ENCODE measurements at regions not wholly inside any gene's neighbourhood (a gene's known extent, or its start where the extent isn't known, plus 50 kb on each side); places are given as distances from the start of the nearest gene placed in this dataset.

GRCh38 chr4:111187108-111187507, 564.2 kb upstream of the PITX2 start:
- DNase-seq = no peak

DNA sequence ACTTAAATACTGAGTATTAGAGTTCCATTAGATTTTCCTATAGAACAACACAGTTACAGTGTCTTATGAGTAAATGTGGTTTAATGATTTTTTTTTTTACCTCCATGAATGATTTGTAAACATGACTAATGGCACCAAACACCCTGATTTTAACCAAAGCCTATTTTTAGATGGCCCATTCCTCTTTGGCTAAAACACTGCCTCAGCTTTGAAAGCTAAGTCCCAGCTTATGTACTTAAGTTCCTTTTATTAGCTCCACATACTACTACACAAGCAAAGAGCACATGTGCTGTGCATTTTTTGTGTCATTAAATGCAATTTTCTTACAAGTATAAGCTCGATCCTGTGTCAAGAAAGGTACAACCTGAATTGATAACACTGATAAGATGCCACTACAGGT, 575.6 kb upstream of the PITX2 start:
- no peak for DNase-seq

GRCh38 chr4:111204797-111205196, 581.9 kb upstream of the PITX2 start:
- DNase-seq = no peak

DNA sequence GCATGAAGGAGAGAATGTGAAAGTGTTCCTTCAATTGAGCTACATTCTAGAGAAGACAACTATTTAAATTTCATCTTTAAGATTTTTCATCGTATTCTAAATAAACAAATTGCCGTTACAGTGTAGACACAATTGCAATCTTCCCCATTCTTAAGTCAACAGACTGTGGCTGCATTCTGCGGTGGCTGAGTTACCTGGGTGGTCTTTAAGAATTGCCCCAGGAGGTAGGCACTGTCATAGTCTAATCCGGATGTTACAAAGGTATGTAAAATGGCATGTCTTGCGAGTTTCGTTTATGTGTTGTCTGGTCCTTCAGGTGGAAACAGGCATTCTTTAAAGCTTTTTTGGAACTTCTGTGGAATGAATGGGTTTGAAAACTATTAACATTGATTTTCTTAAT, 586.1 kb upstream of the PITX2 start:
- DNase-seq = no peak

- no peak for DNase-seq
Measured at GRCh38 chr4:111209706-111210105, 586.8 kb upstream of the PITX2 start.

DNA sequence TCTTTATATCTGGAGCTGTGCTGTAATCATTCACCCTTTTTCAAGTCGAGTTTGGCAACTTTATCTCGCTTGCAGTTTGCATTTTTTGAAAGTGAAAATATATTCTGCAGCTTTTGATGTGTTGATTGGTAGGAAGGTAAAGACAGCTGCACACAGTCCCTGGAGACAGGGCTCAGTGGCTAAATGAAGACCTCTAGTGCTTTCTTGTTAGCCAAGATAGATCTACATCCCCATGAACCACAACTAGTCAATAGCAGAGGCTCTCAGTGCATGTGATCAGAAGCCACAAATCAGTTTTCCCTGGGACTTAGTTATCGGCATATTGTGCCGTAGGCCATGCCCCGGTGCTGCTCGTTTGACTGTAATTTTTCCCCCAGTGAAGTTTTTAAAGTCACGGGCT, 587.7 kb upstream of the PITX2 start:
- no peak for DNase-seq

- DNase-seq = no peak
Measured at GRCh38 chr4:111213531-111213930, 590.7 kb upstream of the PITX2 start.

GRCh38 chr4:111214371-111214770, 591.5 kb upstream of the PITX2 start:
- no peak for DNase-seq

GRCh38 chr4:111215755-111216154, 592.9 kb upstream of the PITX2 start:
- no peak for DNase-seq

- DNase-seq = no peak
Measured at GRCh38 chr4:111216791-111217190, 593.9 kb upstream of the PITX2 start.

GRCh38 chr4:111221371-111221770, 598.5 kb upstream of the PITX2 start:
- no peak for DNase-seq

- DNase-seq = no peak
Measured at GRCh38 chr4:111228396-111228795, 605.5 kb upstream of the PITX2 start.

- DNase-seq = no peak
Measured at GRCh38 chr4:111228874-111229273, 606.0 kb upstream of the PITX2 start.

GRCh38 chr4:111230265-111230664, 607.4 kb upstream of the PITX2 start:
- no peak for DNase-seq

- no peak for DNase-seq
Measured at GRCh38 chr4:111231281-111231680, 608.4 kb upstream of the PITX2 start.

GRCh38 chr4:111234939-111235338, 612.1 kb upstream of the PITX2 start:
- DNase-seq = no peak

GRCh38 chr4:111263836-111264235, 641.0 kb upstream of the PITX2 start:
- no peak for DNase-seq

GRCh38 chr4:111266937-111267336, 644.1 kb upstream of the PITX2 start:
- DNase-seq = no peak

DNA sequence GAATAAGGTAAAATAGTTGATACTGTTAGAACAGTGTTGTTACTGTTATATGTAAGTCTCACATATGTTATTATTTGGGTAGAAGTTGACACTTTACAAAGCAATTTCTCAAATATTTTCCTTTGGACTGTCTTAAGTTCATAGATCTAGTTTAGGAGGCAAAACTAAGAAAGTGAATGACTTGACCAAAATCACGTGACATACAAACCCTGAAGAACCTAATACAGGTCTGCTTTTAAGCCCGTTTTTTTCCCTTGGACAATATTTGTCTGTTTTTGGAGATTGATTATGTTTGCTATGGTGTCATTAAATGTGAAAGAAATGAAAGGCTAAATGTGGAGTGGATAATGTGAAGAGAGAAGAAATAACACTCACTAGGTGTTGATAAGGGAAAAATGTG, 644.9 kb upstream of the PITX2 start:
- no peak for DNase-seq

DNA sequence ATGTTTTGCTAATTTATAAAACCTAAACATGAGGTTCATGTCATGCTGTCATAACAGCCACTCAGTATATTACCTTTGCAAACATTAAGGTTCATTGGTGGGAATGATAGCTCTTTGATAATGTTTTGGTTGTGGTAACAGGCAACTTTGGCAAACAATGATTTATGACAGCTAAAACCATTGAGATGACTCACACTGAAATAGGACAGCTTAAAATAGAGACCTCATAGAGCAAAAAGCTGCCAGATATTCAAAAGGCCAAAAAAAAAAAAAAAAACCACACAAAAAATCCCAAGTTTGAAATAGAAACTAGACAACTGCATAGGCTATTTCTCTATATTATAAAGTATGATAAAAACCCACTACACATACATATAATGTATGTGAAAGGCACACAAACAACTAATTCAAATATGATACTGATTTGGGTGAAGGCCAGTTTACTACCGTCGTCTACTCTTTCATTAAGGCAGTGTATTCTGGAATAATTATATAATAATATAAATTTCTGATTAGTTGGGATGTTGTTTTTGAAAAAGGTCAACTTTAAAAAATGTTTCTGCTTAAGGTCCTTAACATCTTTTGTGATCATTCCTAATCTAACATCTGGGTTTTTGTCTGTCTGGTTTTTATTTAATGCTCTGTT, 646.0 kb upstream of the PITX2 start:
- peak; percentile 60 for DNase-seq

DNA sequence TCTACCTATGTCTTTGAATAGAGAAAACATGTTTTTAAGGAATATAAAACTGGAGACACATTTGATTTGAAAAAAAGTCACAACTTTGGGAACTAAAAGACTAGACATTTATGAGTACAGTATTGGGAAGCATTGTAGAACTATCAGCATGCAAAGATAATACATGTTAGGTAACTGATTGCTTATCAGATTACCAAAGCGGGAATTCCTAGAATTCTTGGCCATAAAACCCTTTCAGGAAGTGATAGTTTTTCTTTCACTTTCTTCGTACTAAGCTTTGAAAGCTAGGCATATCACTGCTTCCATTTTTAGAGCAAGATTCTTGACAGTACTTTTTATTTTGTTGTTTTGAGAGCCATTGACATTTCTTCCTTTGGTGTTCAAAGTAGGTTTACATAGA, 646.6 kb upstream of the PITX2 start:
- DNase-seq = no peak

DNA sequence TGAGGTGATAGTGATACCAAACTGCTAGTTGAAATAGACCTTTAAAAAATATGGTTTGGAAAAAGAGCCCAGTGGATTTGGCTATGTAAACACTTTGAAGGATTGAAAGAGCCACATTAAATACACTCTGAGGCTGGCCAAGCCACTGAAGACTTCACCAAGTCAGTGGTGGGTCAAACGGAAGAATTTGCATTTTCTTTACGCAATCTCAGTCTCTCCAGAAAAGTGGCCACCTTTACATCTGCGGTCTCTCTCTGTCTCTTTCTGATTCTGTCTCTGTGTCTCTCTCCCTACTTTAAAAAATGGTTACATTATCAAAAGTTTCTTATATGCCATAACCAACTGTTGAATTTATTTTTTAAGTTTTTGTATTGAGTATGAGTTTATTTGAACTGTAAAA, 651.2 kb upstream of the PITX2 start:
- no peak for DNase-seq

- DNase-seq = no peak
Measured at GRCh38 chr4:111274486-111274885, 651.6 kb upstream of the PITX2 start.

- no peak for DNase-seq
Measured at GRCh38 chr4:111281219-111281618, 658.3 kb upstream of the PITX2 start.

GRCh38 chr4:111282035-111282434, 659.2 kb upstream of the PITX2 start:
- DNase-seq = no peak

Data from MV-4-11 (cell line).